DOHH2 (cell line): ENCODE measurements at regions not wholly inside any gene's neighbourhood (a gene's known extent, or its start where the extent isn't known, plus 50 kb on each side); places are given as distances from the start of the nearest gene placed in this dataset.

Source experiments
- CTCF ChIP-seq: fragments of 200-600 bp; sonication (generic); IDR thresholded peaks from one replicate; pipeline ENCODE4 v1.5.1; 2014; ENCODE audit warnings: antibody characterized with exemption, mild to moderate bottlenecking, low read depth, low read length; ENCODE audit not compliant: poor library complexity, severe bottlenecking
- EZH2phosphoT487 ChIP-seq: fragments of 200-600 bp; sonication (generic); IDR thresholded peaks from 2 replicates; pipeline ENCODE4 v1.6.1; 2017; ENCODE audit warnings: borderline replicate concordance, mild to moderate bottlenecking, antibody characterized with exemption, low read length, moderate library complexity, mixed read lengths

- TF ChIP-seq CTCF (no peak), EZH2phosphoT487 (no peak)
Measured at GRCh38 chr2:163491850-163492249, 244.0 kb downstream of the FIGN start.
